Natural killer cell (primary cell): ENCODE measurements at regions not wholly inside any gene's neighbourhood (a gene's known extent, or its start where the extent isn't known, plus 50 kb on each side); places are given as distances from the start of the nearest gene placed in this dataset.

Experiments used
- ATAC-seq, 3 donors: fragments of 150-1000 bp in 2 of 3; fragments of 200-7000 bp in 1 of 3; cut with Tn5 transposase; 1 replicate in 1 of 3; 2 replicates in 2 of 3; pipeline ENCODE4 v1.10.0; 2021; ENCODE audit warnings: mild to moderate bottlenecking in 2 of 3, moderate library complexity in 2 of 3
- DNase-seq, 2 donors: peaks; one replicate each; pipeline versions ENCODE4 v3.0.0 to v3.0.0-alpha.2; 2013 to 2021; ENCODE audit warnings: mixed read lengths in 1 of 2
- H3K27ac ChIP-seq: one replicate; pipeline ENCODE4 v1.5.1; 2013; ENCODE audit warnings: mild to moderate bottlenecking, low read length
- H3K27me3 ChIP-seq: one replicate; pipeline ENCODE4 v1.6.1; 2013; ENCODE audit warnings: low read length; ENCODE audit not compliant: control insufficient read depth, insufficient read depth
- H3K36me3 ChIP-seq: one replicate; pipeline ENCODE4 v1.6.1; 2013; ENCODE audit warnings: low read length; ENCODE audit not compliant: control insufficient read depth, insufficient read depth
- H3K4me1 ChIP-seq: one replicate; pipeline ENCODE4 v1.6.1; 2013; ENCODE audit warnings: low read length; ENCODE audit not compliant: control insufficient read depth, insufficient read depth
- H3K4me3 ChIP-seq: one replicate; pipeline ENCODE4 v1.5.1; 2013; ENCODE audit warnings: low read length
- H3K9me3 ChIP-seq: one replicate; pipeline ENCODE4 v1.6.1; 2013; ENCODE audit warnings: low read length; ENCODE audit not compliant: control insufficient read depth, insufficient read depth
- H3K27ac Mint-ChIP-seq, 2 donors: one replicate each; pipeline ENCODE4 v1.8.0; 2022; ENCODE audit warnings: mild to moderate bottlenecking in 2 of 2, mixed read lengths in 2 of 2, moderate library complexity in 1 of 2
- H3K27me3 Mint-ChIP-seq, 2 donors: one replicate each; pipeline ENCODE4 v1.8.0; 2022; ENCODE audit warnings: low read depth in 2 of 2, mixed read lengths in 2 of 2
- H3K36me3 Mint-ChIP-seq: one replicate; pipeline ENCODE4 v1.8.0; 2022; ENCODE audit warnings: mixed read lengths
- H3K4me1 Mint-ChIP-seq, 2 donors: one replicate each; pipeline ENCODE4 v1.8.0; 2022; ENCODE audit warnings: mixed read lengths in 2 of 2
- H3K4me3 Mint-ChIP-seq: one replicate; pipeline ENCODE4 v1.8.0; 2022; ENCODE audit warnings: mild to moderate bottlenecking, moderate library complexity, mixed read lengths
- H3K9me3 Mint-ChIP-seq, 2 donors: one replicate each; pipeline ENCODE4 v1.8.0; 2022; ENCODE audit warnings: mixed read lengths in 2 of 2
- WGBS: methylation state at CpG from one replicate; pipeline ENCODE4 v1.1.7; 2013; ENCODE audit warnings: missing lambda C conversion rate; ENCODE audit not compliant: insufficient coverage; 5-methylcytosine and 5-hydroxymethylcytosine counted together
- intact Hi-C: fragments of 100-400 bp; cut with micrococcal nuclease; formaldehyde crosslinking; loops from one replicate; pipeline ENCODE4 v1.14.2; 2022
- TF ChIP-seq, protein P1 (sequence below): fragments of 200-600 bp; IDR thresholded peaks from one replicate; pipeline ENCODE4 v1.8.0; 2022; ENCODE audit warnings: antibody characterized with exemption

DNA sequence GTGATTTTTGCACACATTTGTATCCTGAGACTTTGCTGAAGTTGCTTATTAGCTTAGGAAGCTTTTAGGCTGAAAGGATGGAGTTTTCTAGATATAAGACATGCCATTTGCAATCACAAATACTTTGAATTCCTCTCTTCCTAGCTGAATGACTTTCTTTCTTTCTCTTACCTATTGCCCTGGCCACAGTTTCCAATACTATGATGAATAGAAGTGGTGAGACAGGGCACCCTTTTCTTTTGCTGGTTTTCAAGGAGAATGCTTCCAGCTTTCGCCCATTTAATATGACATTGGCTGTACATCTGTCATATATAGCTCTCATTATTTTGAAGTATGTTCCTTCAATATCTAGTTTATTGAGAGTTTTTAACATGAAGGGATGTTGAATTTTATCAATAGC, 409.6 kb upstream of the EPHA7 start:
- WGBS: 100% methylated on average over 1 of the region's 1 CpG
- H3K36me3 ChIP-seq: no peaks in the 10 kb centered on the region
- H3K4me3 ChIP-seq: no peak overlapping the region
- H3K9me3 ChIP-seq: no peaks in the 10 kb centered on the region
- Mint-ChIP-seq H3K4me3 (no peak overlapping the region), H3K9me3 (peaks cover 17 to 19% of the 10 kb centered on the region in 2 donors), H3K27me3 (no peaks in the 10 kb centered on the region), H3K4me1 (no peaks in the 10 kb centered on the region), H3K27ac (no peak overlapping the region), H3K36me3 (no peaks in the 10 kb centered on the region)
- no peak for DNase-seq
- TF ChIP-seq, protein P1, sequence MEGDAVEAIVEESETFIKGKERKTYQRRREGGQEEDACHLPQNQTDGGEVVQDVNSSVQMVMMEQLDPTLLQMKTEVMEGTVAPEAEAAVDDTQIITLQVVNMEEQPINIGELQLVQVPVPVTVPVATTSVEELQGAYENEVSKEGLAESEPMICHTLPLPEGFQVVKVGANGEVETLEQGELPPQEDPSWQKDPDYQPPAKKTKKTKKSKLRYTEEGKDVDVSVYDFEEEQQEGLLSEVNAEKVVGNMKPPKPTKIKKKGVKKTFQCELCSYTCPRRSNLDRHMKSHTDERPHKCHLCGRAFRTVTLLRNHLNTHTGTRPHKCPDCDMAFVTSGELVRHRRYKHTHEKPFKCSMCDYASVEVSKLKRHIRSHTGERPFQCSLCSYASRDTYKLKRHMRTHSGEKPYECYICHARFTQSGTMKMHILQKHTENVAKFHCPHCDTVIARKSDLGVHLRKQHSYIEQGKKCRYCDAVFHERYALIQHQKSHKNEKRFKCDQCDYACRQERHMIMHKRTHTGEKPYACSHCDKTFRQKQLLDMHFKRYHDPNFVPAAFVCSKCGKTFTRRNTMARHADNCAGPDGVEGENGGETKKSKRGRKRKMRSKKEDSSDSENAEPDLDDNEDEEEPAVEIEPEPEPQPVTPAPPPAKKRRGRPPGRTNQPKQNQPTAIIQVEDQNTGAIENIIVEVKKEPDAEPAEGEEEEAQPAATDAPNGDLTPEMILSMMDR: no peak
- H3K4me1 ChIP-seq: no peaks in the 10 kb centered on the region
- intact Hi-C loops: no loop called here
- H3K27me3 ChIP-seq: no peaks in the 10 kb centered on the region
- H3K27ac ChIP-seq: no peak overlapping the region
- ATAC-seq: no peak

DNA sequence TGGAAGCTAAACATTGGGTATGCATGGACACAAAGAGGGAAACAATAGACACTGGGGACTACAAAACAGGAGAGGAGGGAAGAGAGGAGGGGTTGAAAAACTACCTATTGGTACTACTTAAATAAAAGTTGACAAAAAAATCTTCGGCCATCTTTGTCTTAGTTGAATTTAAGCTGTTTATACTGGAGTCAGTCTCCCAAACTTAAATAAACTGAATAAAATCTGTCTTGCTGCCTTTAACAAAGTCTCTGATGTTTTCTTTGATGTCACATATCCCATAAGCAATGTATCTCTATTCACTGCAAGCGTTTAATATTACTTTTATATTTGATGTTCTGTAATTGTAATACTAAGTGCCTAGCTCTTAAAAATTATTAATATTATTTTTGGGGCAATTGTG, 409.2 kb upstream of the EPHA7 start:
- Mint-ChIP-seq H3K4me3 (no peak overlapping the region), H3K4me1 (no peaks in the 10 kb centered on the region), H3K27me3 (no peaks in the 10 kb centered on the region), H3K27ac (no peak overlapping the region), H3K9me3 (peaks cover 17 to 19% of the 10 kb centered on the region in 2 donors), H3K36me3 (no peaks in the 10 kb centered on the region)
- no peak overlapping the region for H3K27ac ChIP-seq
- DNase-seq (no peak), ATAC-seq (no peak)
- intact Hi-C loops: no loop called here
- TF ChIP-seq, protein P1: no peak
- H3K4me3 ChIP-seq: no peak overlapping the region
- no peaks in the 10 kb centered on the region for H3K9me3 ChIP-seq
- no peaks in the 10 kb centered on the region for H3K36me3 ChIP-seq
- no peaks in the 10 kb centered on the region for H3K4me1 ChIP-seq
- no peaks in the 10 kb centered on the region for H3K27me3 ChIP-seq
- no CpG with 5 or more reads among the region's 2 CpGs for whole genome bisulfite sequencing

DNA sequence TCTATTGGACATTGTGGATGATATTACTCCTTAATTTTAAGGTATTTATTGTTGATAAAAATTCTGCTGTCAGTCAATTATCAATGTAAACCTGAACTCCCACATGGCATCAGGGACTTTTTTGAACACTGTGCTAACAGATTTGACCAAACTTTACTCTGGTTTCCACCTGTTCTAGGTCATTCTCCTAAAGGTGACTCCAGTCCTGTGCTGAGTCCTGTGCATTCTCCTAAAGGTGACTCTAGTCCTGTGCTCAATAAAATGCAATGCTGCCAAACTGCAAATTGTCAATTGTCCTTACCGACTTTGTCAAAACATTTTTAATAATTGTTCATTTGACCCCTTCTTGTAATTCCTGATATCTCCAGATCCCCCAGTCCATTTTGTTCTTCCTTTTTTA, 408.4 kb upstream of the EPHA7 start:
- TF ChIP-seq, protein P1: no peak
- WGBS: 86% methylated on average over 1 of the region's 1 CpG
- H3K4me3 Mint-ChIP-seq: no peak overlapping the region
- H3K27ac Mint-ChIP-seq: no peak overlapping the region
- H3K9me3 Mint-ChIP-seq: peaks cover 17 to 19% of the 10 kb centered on the region in 2 donors
- Histone ChIP-seq H3K4me1 (no peaks in the 10 kb centered on the region), H3K27ac (no peak overlapping the region), H3K9me3 (no peaks in the 10 kb centered on the region), H3K36me3 (no peaks in the 10 kb centered on the region), H3K4me3 (no peak overlapping the region), H3K27me3 (no peaks in the 10 kb centered on the region)
- ATAC-seq (no peak), DNase-seq (no peak)
- H3K27me3 Mint-ChIP-seq: no peaks in the 10 kb centered on the region
- intact Hi-C loops: no loop called here
- no peaks in the 10 kb centered on the region for H3K36me3 Mint-ChIP-seq
- H3K4me1 Mint-ChIP-seq: no peaks in the 10 kb centered on the region

DNA sequence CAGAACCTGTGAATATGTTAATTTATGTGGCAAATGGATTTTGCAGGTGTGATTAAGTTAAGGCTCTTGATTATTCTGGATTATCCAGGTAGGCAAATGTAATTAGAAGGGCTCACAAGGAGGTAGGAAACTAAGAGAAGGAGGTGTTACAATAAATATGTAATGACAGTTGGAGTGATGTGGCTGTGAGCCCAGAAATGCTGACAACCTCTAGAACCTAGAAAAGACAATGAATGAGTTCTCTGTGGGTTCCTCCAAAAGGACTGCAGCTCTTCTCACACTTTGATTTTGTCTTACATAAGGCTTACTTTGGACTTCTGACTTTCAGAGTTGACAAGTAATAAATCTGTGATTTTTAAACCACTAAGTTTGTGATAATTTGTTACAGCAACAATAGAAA, 406.6 kb upstream of the EPHA7 start:
- Histone ChIP-seq H3K9me3 (no peaks in the 10 kb centered on the region), H3K4me1 (no peaks in the 10 kb centered on the region), H3K4me3 (no peak overlapping the region), H3K27ac (no peak overlapping the region), H3K27me3 (no peaks in the 10 kb centered on the region), H3K36me3 (no peaks in the 10 kb centered on the region)
- intact Hi-C loops: no loop called here
- DNase-seq (no peak), ATAC-seq (no peak)
- Mint-ChIP-seq H3K9me3 (peaks cover 12 to 21% of the 10 kb centered on the region in 2 donors), H3K4me3 (no peak overlapping the region), H3K27ac (no peak overlapping the region), H3K36me3 (no peaks in the 10 kb centered on the region), H3K27me3 (no peaks in the 10 kb centered on the region), H3K4me1 (no peaks in the 10 kb centered on the region)
- TF ChIP-seq, protein P1: no peak
